Natural killer cell treated with Interleukin-12 subunit alpha and Interleukin-12 subunit beta and Interleukin-15 and Interleukin-18, amount 100 ng/mL, for 72 hours (primary cell): ENCODE measurements at regions not wholly inside any gene's neighbourhood (a gene's known extent, or its start where the extent isn't known, plus 50 kb on each side); places are given as distances from the start of the nearest gene placed in this dataset.
"Not testable (repeated sequence)": the region's sequence is repeated elsewhere in the genome, so short reads cannot be mapped to it uniquely, and the experiment has no call there.

Source experiments
- ATAC-seq, 2 donors: fragments of 150-1000 bp; cut with Tn5 transposase in 1 of 2; sonication (Bioruptor Pico), chemical (Tn5 transposase) in 1 of 2; 2 replicates each; pipeline ENCODE4 v1.10.0; 2021
- DNase-seq: peaks from one replicate; pipeline ENCODE4 v3.0.0; 2022; ENCODE audit warnings: low spot score
- H3K27ac Mint-ChIP-seq, 2 donors: 1 replicate in 1 of 2; 2 replicates in 1 of 2; pipeline ENCODE4 v1.8.0; 2022; ENCODE audit warnings: mixed read lengths in 2 of 2, mild to moderate bottlenecking in 1 of 2, moderate library complexity in 1 of 2
- H3K27me3 Mint-ChIP-seq, 2 donors: 1 replicate in 1 of 2; 2 replicates in 1 of 2; pipeline ENCODE4 v1.8.0; 2022; ENCODE audit warnings: mixed read lengths in 2 of 2
- H3K36me3 Mint-ChIP-seq: one replicate; pipeline ENCODE4 v1.8.0; 2022; ENCODE audit warnings: mixed read lengths
- H3K4me1 Mint-ChIP-seq, 2 donors: 1 replicate in 1 of 2; 2 replicates in 1 of 2; pipeline ENCODE4 v1.8.0; 2022; ENCODE audit warnings: low read depth in 2 of 2, mixed read lengths in 2 of 2, mild to moderate bottlenecking in 1 of 2
- H3K4me3 Mint-ChIP-seq: one replicate; pipeline ENCODE4 v1.8.0; 2022; ENCODE audit warnings: mixed read lengths
- H3K9me3 Mint-ChIP-seq: 2 replicates; pipeline ENCODE4 v1.8.0; 2022; ENCODE audit warnings: mixed read lengths

- DNase-seq = no peak
- ATAC-seq = no peak
- no peaks in the 10 kb centered on the region for H3K36me3 Mint-ChIP-seq
- no peaks in the 10 kb centered on the region for H3K27me3 Mint-ChIP-seq
- H3K4me3 Mint-ChIP-seq = no peak overlapping the region
- H3K9me3 Mint-ChIP-seq = peaks cover 5% of the 10 kb centered on the region
- H3K27ac Mint-ChIP-seq = no peak overlapping the region
- no peaks in the 10 kb centered on the region for H3K4me1 Mint-ChIP-seq
Measured at GRCh38 chr4:164613256-164613655, 140.7 kb upstream of the SMIM31 start.

DNA sequence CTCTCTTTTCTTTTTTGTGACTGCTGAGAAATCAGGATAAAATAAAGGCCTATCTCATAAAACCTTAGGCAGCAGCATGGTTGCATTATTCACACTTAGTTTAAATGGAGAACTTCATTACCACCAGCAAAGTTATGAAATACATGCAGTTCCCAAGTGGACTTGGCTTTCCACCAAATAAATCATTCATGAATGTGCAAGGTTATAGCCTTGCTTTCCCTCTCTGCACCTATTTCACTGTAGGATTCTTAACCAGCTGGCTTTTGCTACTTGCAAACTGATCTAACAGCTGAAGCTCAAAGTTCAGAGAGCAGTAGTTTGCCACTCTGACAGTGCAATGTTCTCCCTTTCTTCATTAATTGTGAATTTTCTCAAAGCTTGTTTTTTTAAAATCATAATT lies 140.1 kb upstream of the SMIM31 start:
- H3K36me3 Mint-ChIP-seq = no peaks in the 10 kb centered on the region
- DNase-seq (no peak), ATAC-seq (no peak)
- no peak overlapping the region for H3K4me3 Mint-ChIP-seq
- H3K9me3 Mint-ChIP-seq = peaks cover 5% of the 10 kb centered on the region
- no peaks in the 10 kb centered on the region for H3K4me1 Mint-ChIP-seq
- H3K27ac Mint-ChIP-seq = no peak overlapping the region
- H3K27me3 Mint-ChIP-seq = no peaks in the 10 kb centered on the region

- ATAC-seq (no peak), DNase-seq (no peak)
- Mint-ChIP-seq H3K36me3 (no peaks in the 10 kb centered on the region), H3K4me3 (no peak overlapping the region), H3K27me3 (no peaks in the 10 kb centered on the region), H3K9me3 (peaks cover 5% of the 10 kb centered on the region), H3K27ac (no peak overlapping the region), H3K4me1 (no peaks in the 10 kb centered on the region)
Measured at GRCh38 chr4:164614329-164614728, 139.6 kb upstream of the SMIM31 start.

DNA sequence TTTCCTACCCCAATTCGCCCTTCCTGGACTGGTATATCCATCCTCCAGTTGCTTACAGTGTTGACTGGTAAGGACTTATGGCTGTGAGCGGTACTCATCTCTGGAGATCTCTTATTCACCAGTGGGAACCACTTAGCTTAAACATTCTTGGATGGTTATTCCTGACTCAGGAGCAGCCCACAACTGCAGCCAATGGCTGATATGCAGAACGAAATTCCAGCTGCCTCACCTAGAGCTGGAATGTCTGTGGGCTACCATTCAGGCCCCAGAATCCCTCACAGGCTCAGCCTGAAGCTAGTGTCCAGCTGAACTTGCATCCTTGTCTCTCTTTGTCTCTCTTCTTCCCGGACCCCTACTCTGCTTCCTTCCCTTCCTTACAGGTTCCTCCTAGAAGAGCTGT lies 138.9 kb upstream of the SMIM31 start:
- DNase-seq (no peak), ATAC-seq (no peak)
- Mint-ChIP-seq H3K9me3 (peaks cover 5% of the 10 kb centered on the region), H3K27me3 (no peaks in the 10 kb centered on the region), H3K27ac (no peak overlapping the region), H3K4me3 (no peak overlapping the region), H3K36me3 (no peaks in the 10 kb centered on the region), H3K4me1 (no peaks in the 10 kb centered on the region)

- H3K9me3 Mint-ChIP-seq = peaks cover 2% of the 10 kb centered on the region
- DNase-seq (no peak), ATAC-seq (no peak)
- no peaks in the 10 kb centered on the region for H3K4me1 Mint-ChIP-seq
- no peak overlapping the region for H3K27ac Mint-ChIP-seq
- H3K27me3 Mint-ChIP-seq = no peaks in the 10 kb centered on the region
- H3K4me3 Mint-ChIP-seq = no peak overlapping the region
- no peaks in the 10 kb centered on the region for H3K36me3 Mint-ChIP-seq
Measured at GRCh38 chr4:164615964-164616363, 138.0 kb upstream of the SMIM31 start.

GRCh38 chr4:164616961-164617360 lies 137.0 kb upstream of the SMIM31 start:
- no peaks in the 10 kb centered on the region for H3K27me3 Mint-ChIP-seq
- ATAC-seq (no peak), DNase-seq (no peak)
- H3K27ac Mint-ChIP-seq = no peak overlapping the region
- H3K9me3 Mint-ChIP-seq = peaks cover 2% of the 10 kb centered on the region
- H3K4me1 Mint-ChIP-seq = no peaks in the 10 kb centered on the region
- H3K36me3 Mint-ChIP-seq = no peaks in the 10 kb centered on the region
- no peak overlapping the region for H3K4me3 Mint-ChIP-seq

DNA sequence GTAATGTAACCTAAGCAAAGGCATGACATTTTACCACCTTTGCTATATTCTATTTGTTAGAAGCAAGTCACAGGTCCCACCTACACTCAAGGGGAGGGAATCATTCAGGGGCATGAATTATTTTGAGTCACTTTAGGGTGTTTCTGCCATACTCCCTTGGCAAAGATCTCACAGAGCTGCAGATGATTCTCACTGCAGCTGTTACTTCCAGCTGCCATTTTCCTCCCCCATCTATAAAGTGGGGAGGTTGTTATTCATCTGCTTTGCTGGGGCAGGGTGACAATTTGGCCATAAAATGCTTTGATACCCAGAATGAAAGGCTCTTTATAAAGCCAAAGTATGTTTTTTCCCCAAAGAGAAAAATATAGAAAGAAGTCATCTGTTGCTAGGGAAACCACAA lies 136.5 kb upstream of the SMIM31 start:
- Mint-ChIP-seq H3K27me3 (no peaks in the 10 kb centered on the region), H3K27ac (no peak overlapping the region), H3K9me3 (peaks cover 2% of the 10 kb centered on the region), H3K4me1 (no peaks in the 10 kb centered on the region), H3K36me3 (no peaks in the 10 kb centered on the region), H3K4me3 (no peak overlapping the region)
- DNase-seq = no peak
- no peak for ATAC-seq

- ATAC-seq (no peak), DNase-seq (no peak)
- Mint-ChIP-seq H3K36me3 (no peaks in the 10 kb centered on the region), H3K27ac (no peak overlapping the region), H3K9me3 (peaks cover 2% of the 10 kb centered on the region), H3K4me1 (no peaks in the 10 kb centered on the region), H3K27me3 (no peaks in the 10 kb centered on the region), H3K4me3 (no peak overlapping the region)
Measured at GRCh38 chr4:164617911-164618310, 136.0 kb upstream of the SMIM31 start.

GRCh38 chr4:164621886-164622521 lies 131.9 kb upstream of the SMIM31 start:
- no peak for DNase-seq
- no peak overlapping the region for H3K27ac Mint-ChIP-seq

GRCh38 chr4:164623099-164623498 lies 130.8 kb upstream of the SMIM31 start:
- H3K4me1 Mint-ChIP-seq = no peaks in the 10 kb centered on the region
- DNase-seq (no peak), ATAC-seq (no peak)
- H3K4me3 Mint-ChIP-seq = no peak overlapping the region
- H3K36me3 Mint-ChIP-seq = peaks cover 7% of the 10 kb centered on the region
- no peak overlapping the region for H3K27ac Mint-ChIP-seq
- H3K27me3 Mint-ChIP-seq = no peaks in the 10 kb centered on the region
- H3K9me3 Mint-ChIP-seq = peaks cover 16% of the 10 kb centered on the region

More at GRCh38 chr4:164621886-164622521, 131.9 kb upstream of the SMIM31 start:
- ATAC-seq = no peak
- Mint-ChIP-seq H3K4me1 (no peaks in the 10 kb centered on the region), H3K4me3 (no peak overlapping the region), H3K36me3 (peaks cover 7% of the 10 kb centered on the region), H3K9me3 (peaks cover 11% of the 10 kb centered on the region), H3K27me3 (no peaks in the 10 kb centered on the region)

GRCh38 chr4:164639001-164639400 lies 114.9 kb upstream of the SMIM31 start:
- Mint-ChIP-seq H3K27me3 (no peaks in the 10 kb centered on the region), H3K27ac (no peak overlapping the region), H3K9me3 (peaks cover 4% of the 10 kb centered on the region), H3K36me3 (no peaks in the 10 kb centered on the region), H3K4me3 (no peak overlapping the region), H3K4me1 (no peaks in the 10 kb centered on the region)
- ATAC-seq = no peak
- DNase-seq = no peak

- Mint-ChIP-seq H3K36me3 (no peaks in the 10 kb centered on the region), H3K9me3 (peaks cover 14% of the 10 kb centered on the region), H3K27me3 (no peaks in the 10 kb centered on the region), H3K4me1 (no peaks in the 10 kb centered on the region), H3K27ac (no peak overlapping the region), H3K4me3 (no peak overlapping the region)
- DNase-seq (no peak), ATAC-seq (no peak)
Measured at GRCh38 chr4:164648151-164648848, 105.6 kb upstream of the SMIM31 start.

GRCh38 chr4:164648849-164649212 lies 105.1 kb upstream of the SMIM31 start:
- H3K27ac Mint-ChIP-seq = no peak overlapping the region
- ATAC-seq (no peak), DNase-seq (no peak)
- H3K9me3 Mint-ChIP-seq = peaks cover 14% of the 10 kb centered on the region
- no peak overlapping the region for H3K4me3 Mint-ChIP-seq
- H3K27me3 Mint-ChIP-seq = no peaks in the 10 kb centered on the region
- H3K36me3 Mint-ChIP-seq = no peaks in the 10 kb centered on the region
- no peaks in the 10 kb centered on the region for H3K4me1 Mint-ChIP-seq

DNA sequence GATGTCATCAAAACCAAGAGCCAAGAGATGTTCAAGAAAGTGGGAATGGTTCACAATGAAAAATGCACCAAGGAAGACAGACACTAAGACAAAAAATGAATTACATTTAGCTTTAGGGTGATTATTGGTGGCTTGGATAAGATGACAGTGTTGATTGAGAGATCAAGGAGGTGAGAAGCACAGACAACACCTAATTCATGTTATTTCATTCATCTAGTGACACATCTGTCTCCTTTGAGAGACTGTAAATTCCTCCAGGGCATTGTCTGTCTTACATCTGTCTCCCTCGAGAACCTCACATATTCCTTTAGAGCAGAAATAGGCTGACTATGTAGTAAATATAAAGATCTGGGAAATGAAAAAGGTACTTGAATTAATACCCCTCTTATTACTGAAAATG lies 94.2 kb upstream of the SMIM31 start:
- ATAC-seq (no peak), DNase-seq (no peak)
- no peaks in the 10 kb centered on the region for H3K4me1 Mint-ChIP-seq
- H3K9me3 Mint-ChIP-seq = peaks cover 22% of the 10 kb centered on the region
- no peaks in the 10 kb centered on the region for H3K27me3 Mint-ChIP-seq
- H3K27ac Mint-ChIP-seq = no peak overlapping the region
- no peak overlapping the region for H3K4me3 Mint-ChIP-seq
- no peaks in the 10 kb centered on the region for H3K36me3 Mint-ChIP-seq

DNA sequence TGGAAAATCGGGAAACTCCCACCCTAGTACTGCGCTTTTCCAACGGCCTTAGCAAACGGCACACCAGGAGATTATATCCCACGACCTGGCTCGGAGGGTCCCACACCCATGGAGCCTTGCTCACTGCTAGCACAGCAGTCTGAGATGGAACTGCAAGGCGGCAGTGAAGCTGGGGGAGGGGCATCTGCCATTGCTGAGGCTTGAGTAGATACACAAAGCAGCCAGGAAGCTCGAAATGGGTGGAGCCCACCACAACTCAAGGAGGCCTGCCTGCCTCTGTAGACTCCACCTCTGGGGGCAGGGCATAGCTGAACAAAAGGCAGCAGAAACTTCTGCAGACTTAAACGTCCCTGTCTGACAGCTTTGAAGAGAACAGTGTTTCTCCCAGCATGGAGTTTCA lies 77.8 kb upstream of the SMIM31 start:
- H3K36me3 Mint-ChIP-seq, DNase-seq, H3K9me3 Mint-ChIP-seq, H3K27me3 Mint-ChIP-seq, H3K27ac Mint-ChIP-seq, H3K4me1 Mint-ChIP-seq, ATAC-seq, H3K4me3 Mint-ChIP-seq: not testable (repeated sequence)
